Endothelial cell (in vitro differentiated cells): ENCODE measurements at regions not wholly inside any gene's neighbourhood (a gene's known extent, or its start where the extent isn't known, plus 50 kb on each side); places are given as distances from the start of the nearest gene placed in this dataset.

ENCODE experiments used
- DNase-seq: peaks from one replicate; pipeline ENCODE4 v3.0.0; 2021; ENCODE audit warnings: low spot score
- H3K27ac Mint-ChIP-seq: one replicate; pipeline ENCODE4 v1.8.0; 2021; ENCODE audit warnings: mixed read lengths, inconsistent platforms; ENCODE audit not compliant: unreplicated experiment
- H3K27me3 Mint-ChIP-seq: one replicate; pipeline ENCODE4 v1.8.0; 2021; ENCODE audit warnings: mild to moderate bottlenecking, moderate library complexity, mixed read lengths, inconsistent platforms; ENCODE audit not compliant: unreplicated experiment
- H3K36me3 Mint-ChIP-seq: one replicate; pipeline ENCODE4 v1.8.0; 2021; ENCODE audit warnings: mild to moderate bottlenecking, low read depth, mixed read lengths, inconsistent platforms; ENCODE audit not compliant: unreplicated experiment
- H3K4me1 Mint-ChIP-seq: one replicate; pipeline ENCODE4 v1.8.0; 2021; ENCODE audit warnings: mild to moderate bottlenecking, mixed read lengths, inconsistent platforms; ENCODE audit not compliant: unreplicated experiment
- H3K4me3 Mint-ChIP-seq: one replicate; pipeline ENCODE4 v1.8.0; 2021; ENCODE audit warnings: mild to moderate bottlenecking, mixed read lengths, inconsistent platforms; ENCODE audit not compliant: unreplicated experiment
- H3K9me3 Mint-ChIP-seq: one replicate; pipeline ENCODE4 v1.8.0; 2021; ENCODE audit warnings: mixed read lengths, inconsistent platforms; ENCODE audit not compliant: unreplicated experiment
- CTCF ChIP-seq: fragments of 200-600 bp; sonication (generic); IDR thresholded peaks from one replicate; pipeline ENCODE4 v1.5.0; 2021; ENCODE audit warnings: antibody characterized with exemption; ENCODE audit not compliant: unreplicated experiment

GRCh38 chr9:69967344-69967743 lies 76.3 kb upstream of the MAMDC2 start:
- DNase-seq: no peak
- peaks cover 5% of the 10 kb centered on the region for H3K4me1 Mint-ChIP-seq
- H3K27me3 Mint-ChIP-seq: no peaks in the 10 kb centered on the region
- H3K36me3 Mint-ChIP-seq: no peaks in the 10 kb centered on the region
- no peak overlapping the region for H3K27ac Mint-ChIP-seq
- TF ChIP-seq CTCF: no peak
- H3K9me3 Mint-ChIP-seq: no peaks in the 10 kb centered on the region
- no peak overlapping the region for H3K4me3 Mint-ChIP-seq

GRCh38 chr9:69970001-69970533 lies 73.6 kb upstream of the MAMDC2 start:
- Mint-ChIP-seq H3K36me3 (no peaks in the 10 kb centered on the region), H3K9me3 (no peaks in the 10 kb centered on the region), H3K4me1 (peaks cover 5% of the 10 kb centered on the region), H3K27me3 (no peaks in the 10 kb centered on the region), H3K27ac (no peak overlapping the region), H3K4me3 (no peak overlapping the region)
- DNase-seq: no peak
- no peak for TF ChIP-seq CTCF

- Mint-ChIP-seq H3K4me1 (peaks cover 15% of the 10 kb centered on the region), H3K36me3 (no peaks in the 10 kb centered on the region), H3K4me3 (no peak overlapping the region), H3K27ac (no peak overlapping the region), H3K9me3 (no peaks in the 10 kb centered on the region), H3K27me3 (peaks cover 4% of the 10 kb centered on the region)
- DNase-seq: peak; percentile 70
- TF ChIP-seq CTCF: peak; percentile 79
Observed at GRCh38 chr9:69971643-69972449, 71.8 kb upstream of the MAMDC2 start.

GRCh38 chr9:69975681-69976080 lies 68.0 kb upstream of the MAMDC2 start:
- peaks cover 4% of the 10 kb centered on the region for H3K27me3 Mint-ChIP-seq
- no peak for TF ChIP-seq CTCF
- H3K36me3 Mint-ChIP-seq: no peaks in the 10 kb centered on the region
- DNase-seq: no peak
- peaks cover 12% of the 10 kb centered on the region for H3K4me1 Mint-ChIP-seq
- H3K4me3 Mint-ChIP-seq: no peak overlapping the region
- H3K27ac Mint-ChIP-seq: peak overlapping the region; percentile 89
- H3K9me3 Mint-ChIP-seq: no peaks in the 10 kb centered on the region

- no peak for TF ChIP-seq CTCF
- Mint-ChIP-seq H3K27me3 (peaks cover 4% of the 10 kb centered on the region), H3K4me3 (no peak overlapping the region), H3K36me3 (no peaks in the 10 kb centered on the region), H3K9me3 (no peaks in the 10 kb centered on the region), H3K27ac (peak overlapping the region; percentile 89), H3K4me1 (peaks cover 11% of the 10 kb centered on the region)
- peak; percentile 4 for DNase-seq
Observed at GRCh38 chr9:69976152-69976551, 67.5 kb upstream of the MAMDC2 start.
